Esophagus squamous epithelium (tissue), 4 donors: ENCODE measurements at regions not wholly inside any gene's neighbourhood (a gene's known extent, or its start where the extent isn't known, plus 50 kb on each side); places are given as distances from the start of the nearest gene placed in this dataset.

Experiments
- CTCF ChIP-seq, 6 experiments: fragments of 450-650 bp in 4 of 6; fragments of 200-600 bp in 2 of 6; sonication (generic) in 2 of 6; IDR thresholded peaks; one replicate each; pipeline ENCODE4 v1.5.1; 2016 to 2019; ENCODE audit warnings: antibody characterized with exemption in 6 of 6, mild to moderate bottlenecking in 4 of 6, moderate library complexity in 4 of 6
- POLR2A ChIP-seq, 4 donors: fragments of 450-650 bp; IDR thresholded peaks; one replicate each; pipeline ENCODE4 v1.6.1; 2017; ENCODE audit warnings: antibody characterized with exemption in 4 of 4, mild to moderate bottlenecking in 4 of 4, moderate library complexity in 3 of 4

GRCh38 chr3:146861262-146861661 lies 256.1 kb upstream of the PLSCR5 start:
- no peak for TF ChIP-seq CTCF (IDR thresholded peaks at IDR 0.05)
- TF ChIP-seq POLR2A (IDR thresholded peaks at IDR 0.05), result no peak
